HG02981 (cell line): ENCODE measurements at regions not wholly inside any gene's neighbourhood (a gene's known extent, or its start where the extent isn't known, plus 50 kb on each side); places are given as distances from the start of the nearest gene placed in this dataset.

Experiments used
- ATAC-seq: cut with Tn5 transposase; IDR thresholded peaks from one replicate; pipeline ENCODE4 v1.9.1; 2021; ENCODE audit warnings: mild to moderate bottlenecking, moderate library complexity; ENCODE audit not compliant: unreplicated experiment

DNA sequence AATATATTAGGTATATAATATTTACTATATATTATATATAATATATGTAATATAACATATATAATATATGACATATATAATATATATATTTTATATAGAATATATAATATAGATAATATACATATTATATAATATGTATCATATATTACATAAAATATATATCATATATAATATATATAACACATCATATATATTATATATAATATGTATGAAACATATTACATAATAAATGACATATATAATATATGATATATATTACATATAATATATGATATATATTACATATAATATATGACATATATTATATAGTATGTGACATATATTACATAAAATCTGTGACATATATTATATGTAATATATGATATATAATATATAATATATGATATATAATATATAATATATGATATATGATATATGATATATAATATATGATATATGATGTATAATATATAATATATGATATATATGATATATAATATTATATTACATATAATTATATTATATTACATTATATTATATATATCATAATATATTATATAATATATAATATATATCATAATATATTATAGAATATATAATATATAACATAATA, 119.5 kb upstream of the RIMBP3 start:
- ATAC-seq = no peak

DNA sequence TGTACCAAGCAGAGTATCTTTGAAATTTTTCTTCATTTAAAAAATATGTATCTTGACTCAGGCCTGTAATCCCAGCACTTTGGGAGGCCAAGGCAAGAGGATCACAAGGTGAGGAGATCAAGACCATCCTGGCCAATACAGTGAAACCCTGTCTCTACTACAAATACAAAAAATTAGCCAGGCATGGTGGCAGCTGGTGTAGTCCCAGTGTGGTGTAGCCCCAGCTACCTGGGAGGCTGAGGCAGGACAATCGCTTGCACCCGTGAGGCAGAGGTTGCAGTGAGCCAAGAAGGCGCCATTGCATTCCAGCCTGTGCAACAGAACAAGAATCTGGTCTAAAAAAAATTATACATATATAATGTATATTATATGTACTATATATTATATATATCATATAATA, 118.7 kb upstream of the RIMBP3 start:
- ATAC-seq = peak; percentile 93
